Naive thymus-derived CD4-positive, alpha-beta T cell (primary cell): ENCODE measurements at regions not wholly inside any gene's neighbourhood (a gene's known extent, or its start where the extent isn't known, plus 50 kb on each side); places are given as distances from the start of the nearest gene placed in this dataset.

ENCODE experiments used
- ATAC-seq: fragments of 150-1000 bp; cut with Tn5 transposase; 2 replicates; pipeline ENCODE4 v1.10.0; 2021; ENCODE audit warnings: mild to moderate bottlenecking, moderate library complexity
- CTCF ChIA-PET: fragments of 350-600 bp; sonication (Branson Sonifier 250); formaldehyde crosslinking; loops from one replicate; lab custom pipeline; 2021; ENCODE audit warnings: antibody characterized with exemption; lab: Charles Lee
- POLR2A ChIA-PET: fragments of 350-600 bp; sonication (Branson Sonifier 250); formaldehyde crosslinking; loops from one replicate; lab custom pipeline; 2021; ENCODE audit warnings: antibody characterized with exemption, inconsistent platforms; lab: Charles Lee
- DNase-seq, 9 donors: peaks; one replicate each; pipeline versions ENCODE4 v3.0.0 to v3.0.0-alpha.2; 2020 to 2022; ENCODE audit warnings: mixed read lengths in 1 of 9
- H3K27ac ChIP-seq: one replicate; pipeline ENCODE4 v1.7.0; 2013; ENCODE audit warnings: mild to moderate bottlenecking, low read depth, low read length, moderate library complexity
- H3K27me3 ChIP-seq, 2 donors: one replicate each; pipeline ENCODE4 v1.7.0; 2013; ENCODE audit warnings: low read length in 2 of 2, mild to moderate bottlenecking in 2 of 2, moderate library complexity in 2 of 2; ENCODE audit not compliant: control insufficient read depth in 2 of 2, insufficient read depth in 2 of 2
- H3K36me3 ChIP-seq, 3 experiments: 1 replicate in 2 of 3; 2 replicates in 1 of 3; pipeline ENCODE4 v1.7.0; 2013; ENCODE audit warnings: low read length in 3 of 3, mild to moderate bottlenecking in 3 of 3, moderate library complexity in 1 of 3; ENCODE audit not compliant: insufficient read depth in 3 of 3, control insufficient read depth in 2 of 3
- H3K4me1 ChIP-seq, 2 donors: one replicate each; pipeline ENCODE4 v1.7.0; 2013; ENCODE audit warnings: low read length in 2 of 2, mild to moderate bottlenecking in 2 of 2, moderate library complexity in 1 of 2; ENCODE audit not compliant: control insufficient read depth in 2 of 2, insufficient read depth in 2 of 2
- H3K4me3 ChIP-seq: 2 replicates; pipeline ENCODE4 v1.7.0; 2013; ENCODE audit warnings: mild to moderate bottlenecking, low read length
- H3K9me3 ChIP-seq, 3 experiments: 1 replicate in 2 of 3; 2 replicates in 1 of 3; pipeline ENCODE4 v1.7.0; 2013; ENCODE audit warnings: low read length in 3 of 3; ENCODE audit not compliant: control insufficient read depth in 2 of 3
- H3K27ac Mint-ChIP-seq, 9 donors: one replicate each; pipeline ENCODE4 v1.8.0; 2020 to 2022; ENCODE audit warnings: mixed read lengths in 9 of 9, mild to moderate bottlenecking in 8 of 9, moderate library complexity in 5 of 9, inconsistent platforms in 2 of 9
- H3K27me3 Mint-ChIP-seq, 5 donors: one replicate each; pipeline ENCODE4 v1.8.0; 2021 to 2022; ENCODE audit warnings: mixed read lengths in 5 of 5, mild to moderate bottlenecking in 1 of 5
- H3K36me3 Mint-ChIP-seq, 5 donors: one replicate each; pipeline ENCODE4 v1.8.0; 2020 to 2022; ENCODE audit warnings: mixed read lengths in 5 of 5, mild to moderate bottlenecking in 3 of 5, inconsistent platforms in 1 of 5
- H3K4me1 Mint-ChIP-seq, 7 donors: one replicate each; pipeline ENCODE4 v1.8.0; 2020 to 2022; ENCODE audit warnings: mixed read lengths in 7 of 7, mild to moderate bottlenecking in 3 of 7, inconsistent platforms in 1 of 7
- H3K4me3 Mint-ChIP-seq, 10 donors: one replicate each; pipeline ENCODE4 v1.8.0; 2020 to 2022; ENCODE audit warnings: mild to moderate bottlenecking in 10 of 10, mixed read lengths in 10 of 10, moderate library complexity in 6 of 10, inconsistent platforms in 2 of 10
- H3K9me3 Mint-ChIP-seq, 11 donors: one replicate each; pipeline ENCODE4 v1.8.0; 2020 to 2022; ENCODE audit warnings: mixed read lengths in 11 of 11, mild to moderate bottlenecking in 4 of 11, inconsistent platforms in 1 of 11, moderate library complexity in 1 of 11
- intact Hi-C, 2 donors: fragments of 100-400 bp; cut with micrococcal nuclease; formaldehyde crosslinking; loops; one replicate each; pipeline ENCODE4 v1.15.1; 2023

- Histone ChIP-seq H3K4me1 (no peaks in the 10 kb centered on the region), H3K27me3 (no peaks in the 10 kb centered on the region), H3K27ac (no peak overlapping the region), H3K4me3 (no peak overlapping the region), H3K9me3 (no peaks in the 10 kb centered on the region), H3K36me3 (no peaks in the 10 kb centered on the region)
- Mint-ChIP-seq H3K36me3 (no peaks in the 10 kb centered on the region), H3K4me1 (no peaks in the 10 kb centered on the region), H3K4me3 (no peak overlapping the region), H3K27me3 (peaks cover 0 to 20% (median 12%) of the 10 kb centered on the region in 5 donors), H3K27ac (no peak overlapping the region), H3K9me3 (peaks cover 0 to 13% (median 0%) of the 10 kb centered on the region in 11 donors)
- POLR2A ChIA-PET = no interaction called here
- ATAC-seq (no peak), DNase-seq (no peak)
- CTCF ChIA-PET = interaction anchor here (0.6 kb wide), 1 partner anchor 1660 kb away, joined by 4 read pairs; no protein-coding TSS in a partner anchor
- intact Hi-C loops = no loop called here
Observed at GRCh38 chr16:18049547-18050133, 286.9 kb downstream of the NPIPA8 start.

GRCh38 chr16:18048853-18049546, 287.5 kb downstream of the NPIPA8 start:
- no peak for ATAC-seq
- intact Hi-C loops = no loop called here
- Mint-ChIP-seq H3K27ac (no peak overlapping the region), H3K4me3 (no peak overlapping the region), H3K27me3 (peaks cover 0 to 24% (median 18%) of the 10 kb centered on the region in 5 donors), H3K4me1 (no peaks in the 10 kb centered on the region), H3K9me3 (peaks cover 0 to 13% (median 0%) of the 10 kb centered on the region in 11 donors), H3K36me3 (no peaks in the 10 kb centered on the region)
- H3K4me3 ChIP-seq = no peak overlapping the region
- H3K9me3 ChIP-seq = no peaks in the 10 kb centered on the region
- no peak overlapping the region for H3K27ac ChIP-seq
- H3K27me3 ChIP-seq = no peaks in the 10 kb centered on the region
- DNase-seq = no peak
- ChIA-PET CTCF (no interaction called here), POLR2A (no interaction called here)
- no peaks in the 10 kb centered on the region for H3K4me1 ChIP-seq
- no peaks in the 10 kb centered on the region for H3K36me3 ChIP-seq

- Mint-ChIP-seq H3K9me3 (peaks cover 0 to 5% (median 0%) of the 10 kb centered on the region in 11 donors), H3K36me3 (no peaks in the 10 kb centered on the region), H3K27ac (no peak overlapping the region), H3K4me3 (no peak overlapping the region), H3K27me3 (peaks cover 2 to 33% (median 26%) of the 10 kb centered on the region in 5 donors), H3K4me1 (no peaks in the 10 kb centered on the region)
- no peaks in the 10 kb centered on the region for H3K36me3 ChIP-seq
- ChIA-PET POLR2A (no interaction called here), CTCF (no interaction called here)
- no peaks in the 10 kb centered on the region for H3K4me1 ChIP-seq
- intact Hi-C loops = no loop called here
- H3K4me3 ChIP-seq = no peak overlapping the region
- H3K27ac ChIP-seq = no peak overlapping the region
- no peak for ATAC-seq
- H3K27me3 ChIP-seq = no peaks in the 10 kb centered on the region
- DNase-seq = no peak
- no peaks in the 10 kb centered on the region for H3K9me3 ChIP-seq
Observed at GRCh38 chr16:18047761-18048160, 288.8 kb downstream of the NPIPA8 start.

GRCh38 chr16:18045356-18045755, 291.2 kb downstream of the NPIPA8 start:
- ATAC-seq (no peak), DNase-seq (no peak)
- peaks cover 0 to 3% (median 0%) of the 10 kb centered on the region in 11 donors for H3K9me3 Mint-ChIP-seq
- Histone ChIP-seq H3K27me3 (no peaks in the 10 kb centered on the region), H3K4me1 (no peaks in the 10 kb centered on the region), H3K4me3 (no peak overlapping the region), H3K9me3 (no peaks in the 10 kb centered on the region), H3K36me3 (no peaks in the 10 kb centered on the region), H3K27ac (no peak overlapping the region)
- no peak overlapping the region for H3K27ac Mint-ChIP-seq
- intact Hi-C loops = no loop called here
- no peaks in the 10 kb centered on the region for H3K4me1 Mint-ChIP-seq
- ChIA-PET POLR2A (no interaction called here), CTCF (no interaction called here)
- peaks cover 2 to 35% (median 22%) of the 10 kb centered on the region in 5 donors for H3K27me3 Mint-ChIP-seq
- H3K4me3 Mint-ChIP-seq = no peak overlapping the region
- H3K36me3 Mint-ChIP-seq = no peaks in the 10 kb centered on the region

GRCh38 chr16:18041864-18042834, 294.4 kb downstream of the NPIPA8 start:
- H3K27ac Mint-ChIP-seq = no peak overlapping the region
- CTCF ChIA-PET = no interaction called here
- no peak for ATAC-seq

GRCh38 chr16:18039931-18040330, 296.6 kb downstream of the NPIPA8 start:
- Mint-ChIP-seq H3K4me3 (no peak overlapping the region), H3K9me3 (peaks cover 0 to 10% (median 3%) of the 10 kb centered on the region in 11 donors), H3K27ac (no peak overlapping the region), H3K27me3 (peaks cover 0 to 20% (median 17%) of the 10 kb centered on the region in 5 donors), H3K36me3 (no peaks in the 10 kb centered on the region), H3K4me1 (no peaks in the 10 kb centered on the region)
- H3K36me3 ChIP-seq = no peaks in the 10 kb centered on the region
- no peaks in the 10 kb centered on the region for H3K27me3 ChIP-seq
- no peak overlapping the region for H3K4me3 ChIP-seq
- H3K4me1 ChIP-seq = no peaks in the 10 kb centered on the region
- no peak for ATAC-seq
- POLR2A ChIA-PET = no interaction called here
- H3K27ac ChIP-seq = no peak overlapping the region
- CTCF ChIA-PET = no interaction called here
- H3K9me3 ChIP-seq = no peaks in the 10 kb centered on the region
- no peak for DNase-seq
- intact Hi-C loops = no loop called here

More at GRCh38 chr16:18041864-18042834, 294.4 kb downstream of the NPIPA8 start:
- Histone ChIP-seq H3K27me3 (no peaks in the 10 kb centered on the region), H3K9me3 (no peaks in the 10 kb centered on the region), H3K4me1 (no peaks in the 10 kb centered on the region), H3K36me3 (no peaks in the 10 kb centered on the region), H3K27ac (no peak overlapping the region), H3K4me3 (no peak overlapping the region)
- H3K4me1 Mint-ChIP-seq = no peaks in the 10 kb centered on the region
- intact Hi-C loops = no loop called here
- peaks cover 0 to 7% (median 1%) of the 10 kb centered on the region in 11 donors for H3K9me3 Mint-ChIP-seq
- peaks cover 2 to 27% (median 17%) of the 10 kb centered on the region in 5 donors for H3K27me3 Mint-ChIP-seq
- DNase-seq = no peak
- POLR2A ChIA-PET = no interaction called here
- H3K4me3 Mint-ChIP-seq = no peak overlapping the region
- H3K36me3 Mint-ChIP-seq = no peaks in the 10 kb centered on the region
